GM06990 (cell line): ENCODE measurements at regions not wholly inside any gene's neighbourhood (a gene's known extent, or its start where the extent isn't known, plus 50 kb on each side); places are given as distances from the start of the nearest gene placed in this dataset.

Experiments used
- DNase-seq: peaks from one replicate; pipeline ENCODE4 v3.0.0-alpha.2; 2011; ENCODE audit not compliant: insufficient read length; ENCODE audit errors: extremely low read depth
- H3K27me3 ChIP-seq: replicated peaks from 2 replicates; pipeline ENCODE4 v1.6.0; 2011; ENCODE audit warnings: low read length; ENCODE audit not compliant: control insufficient read depth, insufficient read depth
- H3K36me3 ChIP-seq: 2 replicates; pipeline ENCODE4 v1.5.1; 2011; ENCODE audit warnings: low read length; ENCODE audit not compliant: control insufficient read depth, insufficient read depth
- H3K4me3 ChIP-seq: replicated peaks from 2 replicates; pipeline ENCODE4 v1.5.1; 2011; ENCODE audit warnings: low read depth, mild to moderate bottlenecking, control low read depth, low read length
- CTCF ChIP-seq: IDR thresholded peaks from 2 replicates; pipeline ENCODE4 v1.5.1; 2011; ENCODE audit warnings: low read length, control low read depth, mild to moderate bottlenecking, inconsistent platforms; ENCODE audit not compliant: insufficient read depth, poor library complexity, severe bottlenecking

DNA sequence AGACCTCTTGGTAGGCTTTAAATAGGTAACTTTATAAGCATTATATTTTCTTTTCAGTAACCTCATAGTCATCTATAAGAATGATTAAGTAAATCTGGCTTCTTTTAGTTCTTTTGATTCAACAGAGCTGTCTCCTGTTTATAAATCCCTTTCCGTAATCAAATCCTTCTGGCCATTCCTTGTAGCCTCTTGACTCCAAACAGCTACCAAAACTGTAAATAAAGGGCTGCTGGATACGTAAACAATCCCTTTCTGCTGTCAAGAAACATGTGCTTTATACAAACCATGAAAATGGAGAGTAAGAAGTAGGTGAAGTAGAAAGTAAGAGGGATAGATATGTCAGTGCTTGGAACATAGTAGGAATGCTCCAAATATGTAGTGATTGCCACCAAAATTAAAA, 183.2 kb upstream of the CASK start:
- Histone ChIP-seq H3K36me3 (no peaks in the 10 kb centered on the region), H3K27me3 (no peaks in the 10 kb centered on the region; the same call in 1 of the 2 replicates), H3K4me3 (no peak overlapping the region)
- no peak for DNase-seq
- no peak for TF ChIP-seq CTCF

DNA sequence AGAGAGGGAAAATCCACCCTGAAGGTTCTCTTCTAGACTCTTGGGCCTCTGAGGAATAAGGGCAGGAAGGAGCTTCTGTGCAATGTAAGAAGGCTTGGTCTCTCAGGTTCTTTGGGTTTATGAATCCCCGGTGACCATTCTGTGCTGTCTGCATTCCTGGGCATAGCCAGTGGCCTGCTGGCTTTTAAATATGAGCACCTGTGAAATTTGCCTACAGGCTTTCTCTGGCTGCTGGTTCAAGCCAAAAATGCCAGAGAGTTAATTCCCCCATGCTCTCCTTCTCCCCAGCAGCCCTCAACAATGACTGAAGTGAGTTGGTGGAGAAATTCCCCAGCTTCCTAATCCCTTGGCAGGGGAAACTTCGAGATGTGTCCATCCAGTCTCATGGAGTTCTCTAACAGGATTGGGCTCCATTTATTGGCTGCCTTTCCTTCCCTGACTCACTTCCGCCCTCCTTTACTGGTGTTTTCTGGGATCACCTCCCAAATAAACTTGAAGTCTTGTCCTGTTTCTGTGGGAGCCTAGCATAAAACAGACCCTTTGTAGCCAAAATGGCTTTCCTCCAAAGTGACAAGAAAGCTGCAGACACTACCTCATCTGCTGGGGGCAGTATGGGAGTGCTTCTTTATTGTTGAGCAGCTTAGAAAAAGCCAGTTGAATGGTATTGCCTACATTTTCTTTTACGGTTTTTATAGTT, 179.4 kb upstream of the CASK start:
- no peak for TF ChIP-seq CTCF
- Histone ChIP-seq H3K36me3 (no peaks in the 10 kb centered on the region), H3K4me3 (no peak overlapping the region), H3K27me3 (no peaks in the 10 kb centered on the region; the same call in 1 of the 2 replicates)
- DNase-seq: no peak

- no peak for DNase-seq
- Histone ChIP-seq H3K27me3 (no peaks in the 10 kb centered on the region; the same call in 1 of the 2 replicates), H3K36me3 (no peaks in the 10 kb centered on the region), H3K4me3 (no peak overlapping the region)
- TF ChIP-seq CTCF: no peak
Measured at GRCh38 chrX:42098900-42099299, 175.5 kb upstream of the CASK start.

DNA sequence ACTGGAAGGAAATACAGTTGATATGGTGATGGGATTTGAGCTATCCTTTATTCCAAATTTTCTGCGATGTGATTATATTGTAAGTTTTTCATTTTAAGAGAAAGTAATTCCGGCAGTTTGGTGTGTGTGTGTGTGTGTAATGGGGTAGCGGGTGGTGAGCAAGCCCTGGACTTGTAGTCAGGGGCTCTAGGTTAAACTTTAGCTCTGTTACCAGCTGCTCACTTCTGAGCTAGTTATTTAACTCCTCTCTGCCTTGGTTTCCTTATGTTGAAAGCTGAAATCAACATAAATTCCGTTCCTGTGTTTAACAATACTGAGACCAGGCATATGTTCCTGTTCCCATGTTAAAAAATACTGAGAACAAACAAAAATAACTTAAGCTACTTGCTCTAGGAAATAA, 174.1 kb upstream of the CASK start:
- no peak for DNase-seq
- TF ChIP-seq CTCF: no peak
- Histone ChIP-seq H3K4me3 (no peak overlapping the region), H3K27me3 (no peaks in the 10 kb centered on the region), H3K36me3 (no peaks in the 10 kb centered on the region)

DNA sequence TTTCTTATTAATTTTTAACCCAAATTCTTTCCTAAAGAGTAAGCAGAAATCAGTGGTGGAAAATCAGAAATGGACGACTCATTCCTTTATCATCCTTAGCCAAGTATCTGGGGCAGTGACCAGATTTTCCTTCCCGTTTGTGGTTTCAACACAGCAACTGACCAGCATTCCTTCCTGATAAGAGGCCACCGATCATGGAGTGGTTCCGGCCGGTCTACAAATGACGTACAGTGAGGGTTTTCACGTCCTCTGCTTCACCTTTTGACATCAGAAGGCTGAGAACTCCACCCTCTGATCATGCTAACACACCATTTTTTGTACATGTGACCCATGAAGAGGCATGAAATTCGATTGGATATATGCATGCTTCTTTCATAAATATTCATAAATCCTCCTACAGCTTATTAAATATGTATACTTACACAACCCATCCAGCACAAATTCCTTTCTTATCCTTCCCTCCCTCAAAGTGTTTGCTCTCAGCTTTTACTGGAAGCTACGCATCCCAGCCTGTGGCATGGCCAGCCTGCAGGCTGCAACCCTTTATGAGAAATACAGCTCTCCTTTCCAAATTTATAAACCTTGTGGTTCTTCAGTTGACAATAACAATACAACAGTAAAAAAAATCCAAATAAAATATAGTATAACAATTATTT, 173.0 kb upstream of the CASK start:
- Histone ChIP-seq H3K4me3 (no peak overlapping the region), H3K36me3 (no peaks in the 10 kb centered on the region), H3K27me3 (no peaks in the 10 kb centered on the region)
- DNase-seq: no peak
- no peak for TF ChIP-seq CTCF
